ENCODE measurements at regions not wholly inside any gene's neighbourhood (a gene's known extent, or its start where the extent isn't known, plus 50 kb on each side); places are given as distances from the start of the nearest gene placed in this dataset.

GRCh38 chr4:108519911-108520601, 100.3 kb upstream of the RPL34 start:
- intact Hi-C loops (cut with DNase I; ENCODE audit: low total_unique reads): no loop called here
- Histone ChIP-seq H3K36me3 (ENCODE audit: low read depth, missing control alignments) (no peaks in the 10 kb centered on the region), H3K9me3 (no peaks in the 10 kb centered on the region), H3K27me3 (no peaks in the 10 kb centered on the region), H3K4me3 (no peak overlapping the region), H3K27ac (no peak overlapping the region), H3K4me1 (no peaks in the 10 kb centered on the region)
- no peak for DNase-seq
- WGBS, 2 donors: 59% methylated on average over 4 of the region's 4 CpGs
- TF ChIP-seq CTCF (IDR thresholded peaks at IDR 0.05) (no peak), POLR2A (IDR thresholded peaks at IDR 0.05) (no peak)

- H3K27ac ChIP-seq: no peak overlapping the region
- no peak overlapping the region for H3K4me3 ChIP-seq
- H3K9me3 ChIP-seq: no peaks in the 10 kb centered on the region
- no peaks in the 10 kb centered on the region for H3K4me1 ChIP-seq
- H3K36me3 ChIP-seq (ENCODE audit: low read depth, missing control alignments): no peaks in the 10 kb centered on the region
- DNase-seq: no peak
- H3K27me3 ChIP-seq: no peaks in the 10 kb centered on the region
- no peak for TF ChIP-seq CTCF (IDR thresholded peaks at IDR 0.05)
- no peak for TF ChIP-seq POLR2A (IDR thresholded peaks at IDR 0.05)
- intact Hi-C loops (cut with DNase I; ENCODE audit: low total_unique reads): no loop called here
Observed at GRCh38 chr4:108519208-108519833, 101.1 kb upstream of the RPL34 start.

GRCh38 chr4:108512615-108513505, 107.5 kb upstream of the RPL34 start:
- no peaks in the 10 kb centered on the region for H3K4me1 ChIP-seq
- WGBS, 2 donors: 7 to 8% methylated on average over 17 of the region's 17 CpGs
- intact Hi-C loops (cut with DNase I; ENCODE audit: low total_unique reads): no loop called here
- no peak overlapping the region for H3K27ac ChIP-seq
- no peaks in the 10 kb centered on the region for H3K9me3 ChIP-seq
- DNase-seq: peak; percentile 37
- no peak overlapping the region for H3K4me3 ChIP-seq
- no peaks in the 10 kb centered on the region for H3K27me3 ChIP-seq
- TF ChIP-seq POLR2A (IDR thresholded peaks at IDR 0.05): no peak
- H3K36me3 ChIP-seq (ENCODE audit: low read depth, missing control alignments): no peaks in the 10 kb centered on the region

GRCh38 chr4:108511618-108512017, 108.8 kb upstream of the RPL34 start:
- H3K27ac ChIP-seq: no peak overlapping the region
- H3K4me1 ChIP-seq: no peaks in the 10 kb centered on the region
- intact Hi-C loops (cut with DNase I; ENCODE audit: low total_unique reads): no loop called here
- H3K36me3 ChIP-seq (ENCODE audit: low read depth, missing control alignments): no peaks in the 10 kb centered on the region
- H3K9me3 ChIP-seq: no peaks in the 10 kb centered on the region
- no peaks in the 10 kb centered on the region for H3K27me3 ChIP-seq
- DNase-seq: no peak
- TF ChIP-seq CTCF (IDR thresholded peaks at IDR 0.05) (no peak), POLR2A (IDR thresholded peaks at IDR 0.05) (no peak)
- WGBS, 2 donors: 81 to 98% methylated on average over 2 of the region's 2 CpGs
- H3K4me3 ChIP-seq: no peak overlapping the region

- H3K27me3 ChIP-seq: no peaks in the 10 kb centered on the region
- H3K9me3 ChIP-seq: no peaks in the 10 kb centered on the region
- TF ChIP-seq CTCF (IDR thresholded peaks at IDR 0.05) (no peak), POLR2A (IDR thresholded peaks at IDR 0.05) (no peak)
- no peak overlapping the region for H3K27ac ChIP-seq
- H3K4me1 ChIP-seq: no peaks in the 10 kb centered on the region
- no peak overlapping the region for H3K4me3 ChIP-seq
- intact Hi-C loops (cut with DNase I; ENCODE audit: low total_unique reads): no loop called here
- no peak for DNase-seq
- 79 to 86% methylated on average over 2 of the region's 2 CpGs for WGBS, 2 donors
- no peaks in the 10 kb centered on the region for H3K36me3 ChIP-seq (ENCODE audit: low read depth, missing control alignments)
Observed at GRCh38 chr4:108502356-108502755, 118.0 kb upstream of the RPL34 start.

All from testis (tissue), 2 donors.